ENCODE measurements at regions not wholly inside any gene's neighbourhood (a gene's known extent, or its start where the extent isn't known, plus 50 kb on each side); places are given as distances from the start of the nearest gene placed in this dataset.
A peak's percentile ranks its signal among the peaks of the same experiment; 100 is the strongest.

DNA sequence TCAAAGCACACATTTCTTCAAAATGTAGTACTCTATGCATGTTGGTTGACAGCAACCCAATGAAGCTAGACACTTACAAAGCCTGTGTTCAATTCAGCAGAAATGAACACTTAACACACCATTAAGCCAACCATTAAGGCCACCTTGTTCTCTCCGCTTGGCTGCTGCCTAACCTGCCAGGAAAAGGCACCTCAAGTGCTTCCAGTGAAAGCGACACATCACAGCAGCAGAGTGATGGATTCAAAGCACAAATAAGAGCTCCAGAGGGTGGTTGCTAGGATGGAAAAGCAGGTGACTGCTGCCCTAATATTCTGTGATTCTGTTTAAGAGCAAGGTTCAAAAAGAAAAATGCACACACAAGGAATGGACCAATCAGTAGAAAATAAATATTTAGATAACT lies 81.5 kb upstream of the GNAI1 start:
- Histone ChIP-seq H4K20me1 (ENCODE audit: control insufficient read depth, insufficient read depth, low read depth, low read length) (no peaks in the 10 kb centered on the region), H3F3A (ENCODE audit: control insufficient read depth, insufficient read depth) (no peaks in the 10 kb centered on the region), H3K4me2 (ENCODE audit: low read length) (no peak overlapping the region), H3K27me3 (ENCODE audit: control insufficient read depth, low read length) (no peaks in the 10 kb centered on the region), H3K79me2 (ENCODE audit: control insufficient read depth, low read length) (no peaks in the 10 kb centered on the region), H3K9me2 (replicated peaks; ENCODE audit: control insufficient read depth, low read length) (no peaks in the 10 kb centered on the region), H3K4me3 (ENCODE audit: low read length) (no peak overlapping the region), H3K9me3 (ENCODE audit: control insufficient read depth, insufficient read depth, low read length) (no peaks in the 10 kb centered on the region), H3K4me1 (ENCODE audit: control insufficient read depth, low read length) (no peaks in the 10 kb centered on the region), H3K36me3 (ENCODE audit: control insufficient read depth, low read length) (no peaks in the 10 kb centered on the region), H3K27ac (ENCODE audit: low read depth, low read length) (no peak overlapping the region)
- no peak for TF ChIP-seq EZH2phosphoT487 (IDR thresholded peaks at IDR 0.05; ENCODE audit: borderline replicate concordance, low read length)
- TF ChIP-seq CTCF (IDR thresholded peaks at IDR 0.05; ENCODE audit: low read depth, low read length, poor library complexity, severe bottlenecking): no peak

DNA sequence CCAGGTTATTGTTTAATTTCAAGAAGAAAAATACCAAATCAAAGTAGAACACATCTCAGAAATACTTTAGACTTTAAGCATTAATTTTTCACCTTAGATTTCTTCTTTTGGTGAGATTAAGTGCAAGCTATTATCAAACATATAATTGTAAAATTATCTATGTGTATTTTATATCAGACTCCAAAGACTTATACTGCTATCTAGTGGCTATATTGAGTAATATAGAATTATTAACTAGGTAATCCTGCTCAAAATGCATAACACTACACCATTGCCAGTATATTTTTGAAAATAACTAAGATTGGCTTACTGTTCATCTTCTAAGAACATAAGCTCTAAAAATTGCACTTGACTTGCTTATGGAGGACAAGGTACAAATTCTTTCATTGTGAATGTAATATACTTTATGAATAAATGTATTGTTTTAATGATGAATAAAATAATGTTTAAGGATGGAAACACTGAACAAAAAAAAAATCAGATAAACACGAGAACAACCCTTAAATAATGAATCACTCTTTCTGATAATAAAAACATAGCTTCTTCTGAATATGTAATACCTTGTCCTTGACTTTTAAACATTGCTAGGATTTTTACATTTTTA lies 86.7 kb upstream of the GNAI1 start:
- Histone ChIP-seq H3K79me2 (ENCODE audit: control insufficient read depth, low read length) (no peaks in the 10 kb centered on the region), H3K36me3 (ENCODE audit: control insufficient read depth, low read length) (no peaks in the 10 kb centered on the region), H3K9me2 (replicated peaks; ENCODE audit: control insufficient read depth, low read length) (no peaks in the 10 kb centered on the region), H3K4me1 (ENCODE audit: control insufficient read depth, low read length) (no peaks in the 10 kb centered on the region), H3K4me2 (ENCODE audit: low read length) (no peak overlapping the region), H3F3A (ENCODE audit: control insufficient read depth, insufficient read depth) (no peaks in the 10 kb centered on the region), H3K27ac (ENCODE audit: low read depth, low read length) (no peak overlapping the region), H3K27me3 (ENCODE audit: control insufficient read depth, low read length) (no peaks in the 10 kb centered on the region), H3K4me3 (ENCODE audit: low read length) (no peak overlapping the region), H3K9me3 (ENCODE audit: control insufficient read depth, insufficient read depth, low read length) (peaks cover 7% of the 10 kb centered on the region; the same call in 1 of the 2 replicates), H4K20me1 (ENCODE audit: control insufficient read depth, insufficient read depth, low read depth, low read length) (no peaks in the 10 kb centered on the region)
- TF ChIP-seq EZH2phosphoT487 (IDR thresholded peaks at IDR 0.05; ENCODE audit: borderline replicate concordance, low read length) (no peak), CTCF (IDR thresholded peaks at IDR 0.05; ENCODE audit: low read depth, low read length, poor library complexity, severe bottlenecking) (peak; percentile 33)

- H3K79me2 ChIP-seq (ENCODE audit: control insufficient read depth, low read length): no peaks in the 10 kb centered on the region
- no peaks in the 10 kb centered on the region for H3K4me1 ChIP-seq (ENCODE audit: control insufficient read depth, low read length)
- peaks cover 7% of the 10 kb centered on the region; the same call in 1 of the 2 replicates for H3K9me3 ChIP-seq (ENCODE audit: control insufficient read depth, insufficient read depth, low read length)
- H3K9me2 ChIP-seq (replicated peaks; ENCODE audit: control insufficient read depth, low read length): no peaks in the 10 kb centered on the region
- no peak overlapping the region for H3K4me2 ChIP-seq (ENCODE audit: low read length)
- no peaks in the 10 kb centered on the region for H4K20me1 ChIP-seq (ENCODE audit: control insufficient read depth, insufficient read depth, low read depth, low read length)
- H3K27me3 ChIP-seq (ENCODE audit: control insufficient read depth, low read length): no peaks in the 10 kb centered on the region
- H3F3A ChIP-seq (ENCODE audit: control insufficient read depth, insufficient read depth): no peaks in the 10 kb centered on the region
- no peak overlapping the region for H3K27ac ChIP-seq (ENCODE audit: low read depth, low read length)
- H3K36me3 ChIP-seq (ENCODE audit: control insufficient read depth, low read length): no peaks in the 10 kb centered on the region
- TF ChIP-seq CTCF (IDR thresholded peaks at IDR 0.05; ENCODE audit: low read depth, low read length, poor library complexity, severe bottlenecking) (no peak), EZH2phosphoT487 (IDR thresholded peaks at IDR 0.05; ENCODE audit: borderline replicate concordance, low read length) (no peak)
- H3K4me3 ChIP-seq (ENCODE audit: low read length): no peak overlapping the region
Observed at GRCh38 chr7:80047032-80047431, 87.6 kb upstream of the GNAI1 start.
